ENCODE measurements at regions not wholly inside any gene's neighbourhood (a gene's known extent, or its start where the extent isn't known, plus 50 kb on each side); places are given as distances from the start of the nearest gene placed in this dataset.

- no peak for TF ChIP-seq CTCF (conservative IDR thresholded peaks at IDR 0.05; ENCODE audit: low read depth in 2 of 2)
- no peak for TF ChIP-seq EZH2phosphoT487 (IDR thresholded peaks at IDR 0.05; ENCODE audit: unreplicated experiment)
- TF ChIP-seq POLR2AphosphoS5 (IDR thresholded peaks at IDR 0.05; ENCODE audit: low read depth), result no peak
- no peak for TF ChIP-seq EZH2 (IDR thresholded peaks at IDR 0.05; ENCODE audit: low read depth, unreplicated experiment)
- TF ChIP-seq CREB1 (CRISPR knock-in tag; IDR thresholded peaks at IDR 0.05; ENCODE audit: low read depth), result no peak
- TF ChIP-seq STAT1 (IDR thresholded peaks at IDR 0.05; ENCODE audit: unreplicated experiment), result no peak
- TF ChIP-seq JUNB (IDR thresholded peaks at IDR 0.05; ENCODE audit: unreplicated experiment), result no peak
- TF ChIP-seq REST (IDR thresholded peaks at IDR 0.05; ENCODE audit: unreplicated experiment), result no peak
- TF ChIP-seq ETS1 (IDR thresholded peaks at IDR 0.05), result no peak
- no peak for TF ChIP-seq ZNF114 (CRISPR knock-in tag; IDR thresholded peaks at IDR 0.05)
- TF ChIP-seq ZNF331 (CRISPR knock-in tag; IDR thresholded peaks at IDR 0.05; ENCODE audit: low read depth), result no peak
Observed at GRCh38 chr13:30004204-30004603, 153.8 kb upstream of the UBL3 start.

Data from GM23338 (cell line).